PC-9 (cell line): ENCODE measurements at regions not wholly inside any gene's neighbourhood (a gene's known extent, or its start where the extent isn't known, plus 50 kb on each side); places are given as distances from the start of the nearest gene placed in this dataset.

Source experiments
- CTCF ChIP-seq: fragments of 200-600 bp; sonication (generic); conservative IDR thresholded peaks from 2 replicates; pipeline ENCODE4 v1.6.1; 2017; ENCODE audit warnings: mixed run types, antibody characterized with exemption, mild to moderate bottlenecking, moderate library complexity
- EZH2 ChIP-seq: fragments of 200-600 bp; sonication (generic); IDR thresholded peaks from 2 replicates; pipeline ENCODE4 v1.8.0; 2017; ENCODE audit warnings: antibody characterized with exemption, low read depth

DNA sequence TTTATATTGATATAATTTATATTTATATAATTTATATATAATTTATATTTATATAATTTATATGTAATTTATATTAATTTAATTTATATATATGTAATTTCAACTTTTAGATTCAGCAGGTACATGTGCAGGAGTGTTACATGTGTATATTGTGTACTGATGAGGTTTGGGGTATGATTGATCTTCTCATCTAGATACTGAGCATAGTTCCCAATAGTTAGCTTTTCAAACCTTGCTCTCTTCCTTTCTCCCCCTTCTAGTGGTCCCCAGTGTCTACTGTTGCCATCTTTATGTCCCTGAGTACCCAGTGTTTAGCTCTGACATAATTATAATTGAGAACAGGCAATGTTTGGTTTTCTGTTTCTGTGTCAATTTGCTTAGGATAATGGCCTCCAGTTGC lies 1335.3 kb upstream of the CDH2 start:
- no peak for TF ChIP-seq CTCF
- no peak for TF ChIP-seq EZH2
